ENCODE measurements at regions not wholly inside any gene's neighbourhood (a gene's known extent, or its start where the extent isn't known, plus 50 kb on each side); places are given as distances from the start of the nearest gene placed in this dataset.

- BruUV-seq (replicated peaks) = no TSS peak
- no peaks in the 10 kb centered on the region for H3K36me3 ChIP-seq (ENCODE audit: control insufficient read depth in 2 of 2, insufficient read depth in 2 of 2, low read length in 1 of 2)
- intact Hi-C loops (cut with micrococcal nuclease; ENCODE audit: unreplicated experiment) = no loop called here
- no peaks in the 10 kb centered on the region for H4K20me1 ChIP-seq (ENCODE audit: control insufficient read depth, insufficient read depth)
- 29% methylated on average over 2 of the region's 2 CpGs for WGBS (ENCODE audit: insufficient coverage, insufficient replicate concordance, low lambda C conversion rate, missing lambda C conversion rate)
- H2AFZ ChIP-seq (ENCODE audit: control insufficient read depth, low read depth, low read length) = no peak overlapping the region
- in situ Hi-C loops (cut with MboI) = no loop called here
- H3K79me2 ChIP-seq (ENCODE audit: control insufficient read depth, insufficient read depth, low read length) = no peaks in the 10 kb centered on the region
- no peaks in the 10 kb centered on the region for H3K4me1 ChIP-seq (ENCODE audit: control insufficient read depth, insufficient read depth, low read length)
- ChIA-PET RAD21 (ENCODE audit: unreplicated experiment) (no interaction called here), POLR2A (no interaction called here), SMC1A (ENCODE audit: uncharacterized antibody, unreplicated experiment) (no interaction called here), CTCF (no interaction called here)
- H3K9me3 ChIP-seq (replicated peaks; ENCODE audit: control insufficient read depth, insufficient read depth, low read length) = no peaks in the 10 kb centered on the region
- no peak overlapping the region for H3K4me3 ChIP-seq
- no peaks in the 10 kb centered on the region for H3K27me3 ChIP-seq (replicated peaks in 1 of 2; ENCODE audit: control insufficient read depth in 2 of 2, insufficient read depth in 2 of 2, low read length in 1 of 2)
- TF ChIP-seq SPI1 (IDR thresholded peaks at IDR 0.05; ENCODE audit: borderline replicate concordance, insufficient read depth, low read depth, low read length) = peak; percentile 69
- no peak for TF ChIP-seq PAX5 (IDR thresholded peaks at IDR 0.05; ENCODE audit: borderline replicate concordance, low read depth, low read length)
- no peak for TF ChIP-seq NR2C2 (IDR thresholded peaks at IDR 0.05; ENCODE audit: borderline replicate concordance, control insufficient read depth, insufficient read length, low read depth)
- TF ChIP-seq SIX5 (IDR thresholded peaks at IDR 0.05; ENCODE audit: low read depth, low read length, severe bottlenecking) = no peak
- TF ChIP-seq, protein P1, sequence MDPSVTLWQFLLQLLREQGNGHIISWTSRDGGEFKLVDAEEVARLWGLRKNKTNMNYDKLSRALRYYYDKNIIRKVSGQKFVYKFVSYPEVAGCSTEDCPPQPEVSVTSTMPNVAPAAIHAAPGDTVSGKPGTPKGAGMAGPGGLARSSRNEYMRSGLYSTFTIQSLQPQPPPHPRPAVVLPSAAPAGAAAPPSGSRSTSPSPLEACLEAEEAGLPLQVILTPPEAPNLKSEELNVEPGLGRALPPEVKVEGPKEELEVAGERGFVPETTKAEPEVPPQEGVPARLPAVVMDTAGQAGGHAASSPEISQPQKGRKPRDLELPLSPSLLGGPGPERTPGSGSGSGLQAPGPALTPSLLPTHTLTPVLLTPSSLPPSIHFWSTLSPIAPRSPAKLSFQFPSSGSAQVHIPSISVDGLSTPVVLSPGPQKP (IDR thresholded peaks at IDR 0.05; ENCODE audit: low read depth, low read length) = no peak
- TF ChIP-seq RUNX3 (IDR thresholded peaks at IDR 0.05; ENCODE audit: low read length) = no peak
- TF ChIP-seq, protein P2, sequence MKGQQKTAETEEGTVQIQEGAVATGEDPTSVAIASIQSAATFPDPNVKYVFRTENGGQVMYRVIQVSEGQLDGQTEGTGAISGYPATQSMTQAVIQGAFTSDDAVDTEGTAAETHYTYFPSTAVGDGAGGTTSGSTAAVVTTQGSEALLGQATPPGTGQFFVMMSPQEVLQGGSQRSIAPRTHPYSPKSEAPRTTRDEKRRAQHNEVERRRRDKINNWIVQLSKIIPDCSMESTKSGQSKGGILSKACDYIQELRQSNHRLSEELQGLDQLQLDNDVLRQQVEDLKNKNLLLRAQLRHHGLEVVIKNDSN (IDR thresholded peaks at IDR 0.05; ENCODE audit: borderline replicate concordance, extremely low read length, insufficient read depth, low read depth, low read length) = no peak
- no peak overlapping the region for H3K4me2 ChIP-seq (ENCODE audit: control insufficient read depth, insufficient read depth)
- no peak for DNase-seq (ENCODE audit: low read depth, low spot score)
- no peak for FAIRE-seq
- peak; percentile 41; the same call in 1 of the 3 replicates for ATAC-seq
- H3K27ac ChIP-seq (ENCODE audit: control insufficient read depth, insufficient read depth) = no peak overlapping the region
- no peak overlapping the region for H3K9ac ChIP-seq (ENCODE audit: control insufficient read depth, insufficient read depth, low read length)
Measured at GRCh38 chr13:68759617-68760016, 1348.0 kb upstream of the ATXN8OS start.
